Body of pancreas (tissue), 4 donors: ENCODE measurements at regions not wholly inside any gene's neighbourhood (a gene's known extent, or its start where the extent isn't known, plus 50 kb on each side); places are given as distances from the start of the nearest gene placed in this dataset.

ENCODE experiments used
- POLR2A ChIP-seq, 3 donors: fragments of 450-650 bp; IDR thresholded peaks; one replicate each; pipeline ENCODE4 v1.6.1; 2016; ENCODE audit warnings: antibody characterized with exemption in 3 of 3, mild to moderate bottlenecking in 2 of 3
- TF ChIP-seq, protein P1 (sequence below), 7 experiments: fragments of 450-650 bp in 4 of 7; fragments of 200-600 bp in 3 of 7; sonication (generic) in 3 of 7; IDR thresholded peaks; one replicate each; pipeline ENCODE4 v1.5.1; 2016 to 2019; ENCODE audit warnings: antibody characterized with exemption in 7 of 7

GRCh38 chr17:22301353-22301745 lies 609.0 kb downstream of the KCNJ18 start:
- TF ChIP-seq, protein P1, sequence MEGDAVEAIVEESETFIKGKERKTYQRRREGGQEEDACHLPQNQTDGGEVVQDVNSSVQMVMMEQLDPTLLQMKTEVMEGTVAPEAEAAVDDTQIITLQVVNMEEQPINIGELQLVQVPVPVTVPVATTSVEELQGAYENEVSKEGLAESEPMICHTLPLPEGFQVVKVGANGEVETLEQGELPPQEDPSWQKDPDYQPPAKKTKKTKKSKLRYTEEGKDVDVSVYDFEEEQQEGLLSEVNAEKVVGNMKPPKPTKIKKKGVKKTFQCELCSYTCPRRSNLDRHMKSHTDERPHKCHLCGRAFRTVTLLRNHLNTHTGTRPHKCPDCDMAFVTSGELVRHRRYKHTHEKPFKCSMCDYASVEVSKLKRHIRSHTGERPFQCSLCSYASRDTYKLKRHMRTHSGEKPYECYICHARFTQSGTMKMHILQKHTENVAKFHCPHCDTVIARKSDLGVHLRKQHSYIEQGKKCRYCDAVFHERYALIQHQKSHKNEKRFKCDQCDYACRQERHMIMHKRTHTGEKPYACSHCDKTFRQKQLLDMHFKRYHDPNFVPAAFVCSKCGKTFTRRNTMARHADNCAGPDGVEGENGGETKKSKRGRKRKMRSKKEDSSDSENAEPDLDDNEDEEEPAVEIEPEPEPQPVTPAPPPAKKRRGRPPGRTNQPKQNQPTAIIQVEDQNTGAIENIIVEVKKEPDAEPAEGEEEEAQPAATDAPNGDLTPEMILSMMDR (IDR thresholded peaks at IDR 0.05), result no peak
- TF ChIP-seq POLR2A (IDR thresholded peaks at IDR 0.05), result no peak
